ENCODE measurements at regions not wholly inside any gene's neighbourhood (a gene's known extent, or its start where the extent isn't known, plus 50 kb on each side); places are given as distances from the start of the nearest gene placed in this dataset.
"Not testable (repeated sequence)": the region's sequence is repeated elsewhere in the genome, so short reads cannot be mapped to it uniquely, and the experiment has no call there.

- no peak for DNase-seq
Measured at GRCh38 chr13:44887515-44887914, 101.8 kb downstream of the NUFIP1 start.

GRCh38 chr13:44884076-44884729, 105.1 kb downstream of the NUFIP1 start:
- DNase-seq = no peak

- DNase-seq = no peak
Measured at GRCh38 chr13:44879452-44880058, 109.7 kb downstream of the NUFIP1 start.

GRCh38 chr13:44876782-44877324, 112.4 kb downstream of the NUFIP1 start:
- no peak for DNase-seq

GRCh38 chr13:44874886-44875630, 114.2 kb downstream of the NUFIP1 start:
- DNase-seq = no peak

GRCh38 chr13:44874176-44874575, 115.1 kb downstream of the NUFIP1 start:
- no peak for DNase-seq

- no peak for DNase-seq
Measured at GRCh38 chr13:44873461-44873860, 115.8 kb downstream of the NUFIP1 start.

- no peak for DNase-seq
Measured at GRCh38 chr13:44872751-44873150, 116.5 kb downstream of the NUFIP1 start.

- peak; percentile 58 for DNase-seq
Measured at GRCh38 chr13:44870456-44870929, 118.8 kb downstream of the NUFIP1 start.

GRCh38 chr13:44869167-44869566, 120.1 kb downstream of the NUFIP1 start:
- DNase-seq = no peak

GRCh38 chr13:44868397-44868796, 120.9 kb downstream of the NUFIP1 start:
- DNase-seq = no peak

GRCh38 chr13:44867825-44868224, 121.4 kb downstream of the NUFIP1 start:
- DNase-seq = no peak

- DNase-seq = no peak
Measured at GRCh38 chr13:44866411-44866911, 122.8 kb downstream of the NUFIP1 start.

GRCh38 chr13:44865722-44866410, 123.4 kb downstream of the NUFIP1 start:
- no peak for DNase-seq

- DNase-seq = not testable (repeated sequence)
Measured at GRCh38 chr13:44863641-44864040, 125.6 kb downstream of the NUFIP1 start.

GRCh38 chr13:44860454-44860853, 128.8 kb downstream of the NUFIP1 start:
- no peak for DNase-seq

- DNase-seq = no peak
Measured at GRCh38 chr13:44857736-44858135, 131.5 kb downstream of the NUFIP1 start.

GRCh38 chr13:44857061-44857460, 132.2 kb downstream of the NUFIP1 start:
- no peak for DNase-seq

- no peak for DNase-seq
Measured at GRCh38 chr13:44855860-44856259, 133.4 kb downstream of the NUFIP1 start.

GRCh38 chr13:44854313-44855060, 134.8 kb downstream of the NUFIP1 start:
- DNase-seq = peak; percentile 95

- peak; percentile 36 for DNase-seq
Measured at GRCh38 chr13:44853641-44854040, 135.6 kb downstream of the NUFIP1 start.

Measured in DMS153 (cell line).